ENCODE measurements at regions not wholly inside any gene's neighbourhood (a gene's known extent, or its start where the extent isn't known, plus 50 kb on each side); places are given as distances from the start of the nearest gene placed in this dataset.

GRCh38 chr12:127052511-127053232 lies 1214.3 kb upstream of the TMEM132C start:
- DNase-seq (ENCODE audit: low spot score), result no peak

DNA sequence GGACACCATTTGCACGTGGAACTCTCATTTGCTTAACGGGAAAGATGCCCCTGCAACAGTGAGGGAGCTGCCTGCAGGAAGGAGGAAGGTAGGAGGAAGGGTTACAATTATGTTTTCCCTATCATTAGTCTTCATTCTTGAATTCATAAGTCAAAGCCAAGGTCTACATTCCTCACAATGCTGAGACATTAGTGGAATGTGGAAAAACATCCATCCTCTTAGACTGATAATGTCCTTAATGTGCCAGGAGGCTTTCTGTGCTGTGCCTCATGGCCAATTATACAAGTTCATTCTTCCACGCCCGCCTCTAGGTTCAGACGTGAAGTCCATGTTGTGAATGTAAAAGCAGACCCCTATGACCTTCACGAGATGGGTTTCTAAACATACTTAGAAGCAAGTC lies 1212.4 kb upstream of the TMEM132C start:
- no peak for DNase-seq (ENCODE audit: low spot score)

GRCh38 chr12:127060310-127060847 lies 1206.6 kb upstream of the TMEM132C start:
- DNase-seq (ENCODE audit: low spot score), result no peak

DNA sequence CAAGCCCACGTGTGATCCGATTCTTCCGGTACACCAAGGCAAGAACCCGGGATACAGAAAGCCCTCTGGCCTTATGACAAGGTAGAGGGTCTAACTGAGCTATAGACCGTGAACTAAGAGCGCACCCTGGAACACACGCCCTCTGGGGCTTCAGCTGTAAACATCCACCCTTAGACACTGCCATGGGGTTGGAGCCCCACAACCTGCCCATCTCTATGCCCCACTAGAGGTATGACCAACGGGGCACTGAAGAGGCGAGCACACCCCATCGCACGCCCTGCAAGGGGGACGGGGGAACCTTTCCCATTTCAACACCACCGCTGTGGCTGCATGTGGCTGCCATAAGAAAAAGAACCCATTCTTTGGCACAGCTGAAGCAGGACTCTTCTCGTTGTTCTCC lies 1206.0 kb upstream of the TMEM132C start:
- DNase-seq (ENCODE audit: low spot score), result no peak

- DNase-seq (ENCODE audit: low spot score), result no peak
Measured at GRCh38 chr12:127063339-127064072, 1203.5 kb upstream of the TMEM132C start.

DNA sequence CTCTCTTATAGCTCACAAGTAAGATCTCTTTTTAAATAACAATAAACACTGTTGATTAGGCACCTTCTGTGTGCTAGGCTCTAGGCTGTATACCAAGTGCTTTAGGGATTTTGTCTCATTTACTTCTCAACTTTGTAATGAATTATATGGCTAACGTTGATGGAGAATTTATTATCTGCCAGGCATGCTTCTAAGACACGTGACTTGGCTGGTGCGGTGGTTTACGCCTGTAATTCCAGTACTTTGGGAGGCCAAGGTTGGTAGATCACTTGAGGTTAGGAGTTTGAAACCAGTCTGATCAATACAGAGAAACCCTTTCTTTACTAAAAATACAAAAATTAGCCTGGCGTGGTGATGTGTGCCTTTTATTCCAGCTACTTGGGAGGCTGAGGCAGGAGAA lies 1202.8 kb upstream of the TMEM132C start:
- DNase-seq (ENCODE audit: low spot score), result no peak

- no peak for DNase-seq (ENCODE audit: low spot score)
Measured at GRCh38 chr12:127065595-127065994, 1201.4 kb upstream of the TMEM132C start.

GRCh38 chr12:127070515-127071157 lies 1196.3 kb upstream of the TMEM132C start:
- DNase-seq (ENCODE audit: low spot score), result no peak

GRCh38 chr12:127074161-127074560 lies 1192.8 kb upstream of the TMEM132C start:
- no peak for DNase-seq (ENCODE audit: low spot score)

- DNase-seq (ENCODE audit: low spot score), result no peak
Measured at GRCh38 chr12:127075981-127076380, 1191.0 kb upstream of the TMEM132C start.

DNA sequence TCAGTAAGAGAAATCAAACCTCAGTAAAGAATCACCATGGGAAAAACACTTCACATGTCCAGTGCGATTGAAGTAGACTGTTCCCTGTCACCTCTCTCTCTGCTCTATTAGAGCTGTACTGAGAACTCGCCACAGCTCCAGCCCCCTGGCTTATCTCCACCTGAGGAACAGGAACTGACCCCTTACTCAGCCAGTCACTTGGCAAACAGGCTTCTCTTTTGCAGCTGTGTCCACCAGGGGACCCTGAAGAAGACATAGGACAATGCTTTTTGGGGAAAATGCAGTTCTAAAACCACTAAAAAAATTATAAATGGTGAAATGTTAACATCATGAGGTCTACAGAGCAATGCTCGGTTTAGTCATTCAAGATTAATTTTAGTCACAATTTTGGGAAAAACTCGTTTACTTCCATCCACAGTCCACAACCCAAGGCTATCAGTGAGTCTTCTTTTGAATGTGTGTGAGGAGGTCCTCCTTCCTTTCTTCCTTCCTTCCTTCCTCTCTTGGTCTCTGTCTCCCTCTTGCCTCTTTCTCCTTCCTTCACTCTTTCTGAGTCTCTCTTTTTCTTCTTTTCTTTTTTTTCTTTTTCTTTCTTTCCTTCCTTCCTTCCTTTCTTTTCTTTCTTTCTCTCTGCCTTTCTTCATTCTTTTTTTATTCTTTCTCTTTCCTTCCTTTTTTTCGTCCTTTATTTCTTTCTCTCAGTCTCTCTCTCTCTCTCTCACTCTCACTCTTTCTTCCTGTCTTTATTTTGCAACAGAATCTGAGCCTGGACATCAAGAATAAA lies 1189.5 kb upstream of the TMEM132C start:
- no peak for DNase-seq (ENCODE audit: low spot score)

- DNase-seq (ENCODE audit: low spot score), result no peak
Measured at GRCh38 chr12:127078577-127079350, 1188.2 kb upstream of the TMEM132C start.

- DNase-seq (ENCODE audit: low spot score), result no peak
Measured at GRCh38 chr12:127079636-127080035, 1187.3 kb upstream of the TMEM132C start.

- DNase-seq (ENCODE audit: low spot score), result no peak
Measured at GRCh38 chr12:127081058-127081457, 1185.9 kb upstream of the TMEM132C start.

DNA sequence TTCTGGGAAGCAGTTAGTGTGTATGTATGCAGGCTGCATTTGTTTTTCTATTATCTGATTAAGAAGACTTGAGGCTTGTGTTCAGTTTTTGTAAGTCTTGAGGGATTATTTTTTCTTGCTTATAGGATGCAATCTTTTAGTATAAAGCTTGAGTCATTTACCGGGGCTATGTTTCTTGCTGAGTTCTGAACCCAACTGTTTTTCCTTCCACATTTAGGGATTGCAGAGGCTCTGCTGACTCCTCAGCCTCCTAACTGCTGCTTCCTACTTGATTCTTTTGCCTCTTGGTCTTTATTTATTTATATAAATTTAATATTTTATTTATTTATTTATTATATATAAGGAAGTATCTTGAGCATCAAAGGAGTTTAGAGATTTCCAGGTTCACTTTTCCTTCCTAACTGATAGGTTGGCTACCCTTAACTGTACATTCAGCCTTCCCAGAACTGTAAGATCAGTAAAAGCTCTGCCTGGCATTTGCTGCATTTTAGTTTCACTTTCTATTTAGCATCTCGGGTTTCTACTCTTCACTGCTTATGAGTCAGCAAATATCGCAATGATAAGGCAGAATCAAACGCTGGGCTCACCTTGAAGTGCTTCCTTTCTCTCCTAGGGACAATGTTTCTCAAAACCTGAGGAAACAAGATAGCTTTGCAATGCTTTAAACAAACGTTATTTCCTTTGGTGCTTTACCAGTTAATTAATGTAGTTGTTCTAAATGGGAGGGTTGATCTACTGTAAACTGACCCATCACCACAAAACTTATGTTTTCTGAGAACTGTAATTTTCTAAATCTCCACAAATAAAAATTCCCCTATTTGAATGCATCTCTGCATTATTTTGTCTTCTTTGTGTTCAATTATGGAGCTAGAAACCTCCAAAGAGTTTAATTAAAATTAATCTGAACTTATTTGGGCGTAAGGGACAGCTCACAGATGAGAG lies 1183.7 kb upstream of the TMEM132C start:
- no peak for DNase-seq (ENCODE audit: low spot score)

DNA sequence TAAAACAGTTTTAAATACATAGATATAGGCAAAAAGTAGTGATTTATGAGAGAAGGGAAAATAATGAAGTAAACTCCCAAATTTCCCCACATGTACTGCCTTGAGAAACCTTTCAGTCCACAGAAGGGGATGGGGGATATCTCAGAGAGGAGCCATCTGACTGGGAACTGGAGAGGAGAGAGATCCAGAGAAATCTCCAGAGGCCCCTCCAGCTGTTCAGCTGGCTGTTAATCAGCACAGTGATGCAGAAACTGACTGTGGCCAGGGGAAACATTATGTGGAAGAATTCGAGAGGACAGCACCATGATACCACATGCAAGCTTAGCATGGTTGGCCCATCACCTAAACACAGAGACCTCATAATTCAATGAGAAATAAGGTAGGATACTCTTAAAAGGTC lies 1165.9 kb upstream of the TMEM132C start:
- DNase-seq (ENCODE audit: low spot score), result no peak

DNA sequence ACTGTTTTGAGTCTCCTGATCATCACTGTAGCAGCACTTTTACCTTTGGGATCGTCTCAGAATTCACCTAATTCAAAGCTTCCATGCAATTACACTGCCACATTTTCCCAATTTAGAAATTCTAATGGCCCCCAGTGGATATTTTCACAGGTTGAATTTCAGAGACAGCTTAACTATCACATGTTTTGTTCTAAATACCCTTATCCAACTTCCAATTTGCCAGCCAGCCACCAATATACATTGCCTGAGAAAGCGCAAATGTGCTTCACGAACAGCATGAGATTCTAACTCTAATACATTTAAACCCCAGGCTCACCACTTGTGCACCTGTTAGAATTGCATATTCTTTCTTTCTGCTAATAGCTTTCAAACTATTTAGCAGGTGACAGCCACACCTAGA lies 1160.9 kb upstream of the TMEM132C start:
- no peak for DNase-seq (ENCODE audit: low spot score)

GRCh38 chr12:127106697-127107096 lies 1160.3 kb upstream of the TMEM132C start:
- no peak for DNase-seq (ENCODE audit: low spot score)

DNA sequence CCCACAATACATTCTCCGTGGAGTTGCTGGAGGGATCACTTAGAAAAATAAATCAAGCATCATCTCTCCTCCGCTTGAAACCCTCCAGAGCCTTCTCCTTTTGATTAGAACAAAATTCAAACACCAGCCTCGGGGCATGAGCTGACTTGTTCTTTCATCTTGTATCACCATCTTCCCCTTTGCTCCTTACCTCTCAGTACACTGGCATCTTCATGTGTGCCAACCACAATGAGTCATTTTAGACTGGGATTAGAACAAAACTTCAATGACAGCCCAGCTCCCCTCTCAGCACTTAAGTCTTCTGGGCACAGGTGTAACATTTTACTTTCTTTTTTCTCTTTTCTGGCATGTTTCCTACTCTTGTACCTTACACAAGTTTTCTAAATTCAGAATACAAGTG lies 1159.2 kb upstream of the TMEM132C start:
- no peak for DNase-seq (ENCODE audit: low spot score)
